Common myeloid progenitor, CD34-positive (primary cell): ENCODE measurements at regions not wholly inside any gene's neighbourhood (a gene's known extent, or its start where the extent isn't known, plus 50 kb on each side); places are given as distances from the start of the nearest gene placed in this dataset.

ENCODE experiments used
- CTCF ChIA-PET: fragments of 350-600 bp; sonication (Branson Sonifier 250); formaldehyde crosslinking; loops from one replicate; lab custom pipeline; 2021; ENCODE audit warnings: antibody characterized with exemption; lab: Charles Lee
- POLR2A ChIA-PET: fragments of 350-600 bp; sonication (Branson Sonifier 250); formaldehyde crosslinking; loops from one replicate; lab custom pipeline; 2021; ENCODE audit warnings: antibody characterized with exemption; lab: Charles Lee
- DNase-seq, 3 donors: peaks; one replicate each; pipeline versions ENCODE4 v3.0.0 to v3.0.0-alpha.2; 2013
- H3K27ac ChIP-seq, 2 experiments: 1 replicate in 1 of 2; 2 replicates in 1 of 2; pipeline ENCODE4 v1.7.0; 2013; ENCODE audit warnings: inconsistent platforms in 2 of 2, low read length in 2 of 2, mild to moderate bottlenecking in 2 of 2, low read depth in 1 of 2, moderate library complexity in 1 of 2; ENCODE audit not compliant: severe bottlenecking in 2 of 2, insufficient read depth in 1 of 2, poor library complexity in 1 of 2
- H3K27me3 ChIP-seq, 5 experiments: replicated peaks in 2 of 5; 1 replicate in 3 of 5; 2 replicates in 2 of 5; pipeline versions ENCODE4 v1.6.1 to v1.7.0; 2013; ENCODE audit warnings: low read length in 4 of 5, mild to moderate bottlenecking in 2 of 5, moderate library complexity in 2 of 5, inconsistent platforms in 1 of 5; ENCODE audit not compliant: insufficient read depth in 5 of 5, control insufficient read depth in 4 of 5
- H3K36me3 ChIP-seq, 4 experiments: 1 replicate in 2 of 4; 2 replicates in 2 of 4; pipeline versions ENCODE4 v1.6.1 to v1.7.0; 2013; ENCODE audit warnings: low read length in 3 of 4, control low read depth in 1 of 4, mild to moderate bottlenecking in 1 of 4; ENCODE audit not compliant: control insufficient read depth in 4 of 4, insufficient read depth in 4 of 4
- H3K4me1 ChIP-seq, 4 experiments: 1 replicate in 3 of 4; 2 replicates in 1 of 4; pipeline versions ENCODE4 v1.6.1 to v1.7.1; 2013; ENCODE audit warnings: low read length in 3 of 4, mild to moderate bottlenecking in 3 of 4, control low read depth in 1 of 4, inconsistent platforms in 1 of 4, moderate library complexity in 1 of 4; ENCODE audit not compliant: control insufficient read depth in 4 of 4, insufficient read depth in 4 of 4; ENCODE audit errors: control extremely low read depth in 1 of 4
- H3K4me3 ChIP-seq, 7 experiments: 1 replicate in 4 of 7; 2 replicates in 3 of 7; pipeline versions ENCODE4 v1.5.1 to v1.7.0; 2013; ENCODE audit warnings: mild to moderate bottlenecking in 7 of 7, low read length in 6 of 7, moderate library complexity in 6 of 7, inconsistent platforms in 2 of 7, low read depth in 2 of 7, control low read depth in 1 of 7; ENCODE audit not compliant: insufficient read depth in 4 of 7, control insufficient read depth in 1 of 7; ENCODE audit errors: extremely low read depth in 1 of 7
- H3K9me3 ChIP-seq, 5 experiments: 1 replicate in 4 of 5; 2 replicates in 1 of 5; pipeline versions ENCODE4 v1.6.1 to v1.7.1; 2013; ENCODE audit warnings: low read length in 4 of 5, mild to moderate bottlenecking in 2 of 5, inconsistent platforms in 1 of 5, low read depth in 1 of 5, moderate library complexity in 1 of 5; ENCODE audit not compliant: control insufficient read depth in 4 of 5, insufficient read depth in 2 of 5; ENCODE audit errors: control extremely low read depth in 1 of 5
- WGBS: methylation state at CpG from one replicate; pipeline ENCODE4 v1.1.5; 2013; ENCODE audit not compliant: insufficient coverage; 5-methylcytosine and 5-hydroxymethylcytosine counted together

GRCh38 chr18:34970106-34970505 lies 71.1 kb upstream of the MAPRE2 start:
- ChIA-PET CTCF (no interaction called here), POLR2A (no interaction called here)
- Histone ChIP-seq H3K27me3 (no peaks in the 10 kb centered on the region), H3K36me3 (no peaks in the 10 kb centered on the region), H3K4me1 (peaks cover 0 to 2% (median 0%) of the 10 kb centered on the region in 4 experiments), H3K4me3 (no peak overlapping the region), H3K27ac (no peak overlapping the region), H3K9me3 (no peaks in the 10 kb centered on the region)
- DNase-seq: no peak
- whole genome bisulfite sequencing: 72% methylated on average over 3 of the region's 3 CpGs

GRCh38 chr18:34971313-34971712 lies 69.9 kb upstream of the MAPRE2 start:
- Histone ChIP-seq H3K4me3 (no peak overlapping the region), H3K27me3 (no peaks in the 10 kb centered on the region), H3K4me1 (peaks cover 0 to 4% (median 4%) of the 10 kb centered on the region in 4 experiments), H3K36me3 (no peaks in the 10 kb centered on the region), H3K27ac (no peak overlapping the region), H3K9me3 (no peaks in the 10 kb centered on the region)
- CTCF ChIA-PET: no interaction called here
- DNase-seq: peak in 1 of 3 donors; percentile 4
- WGBS: no CpG with 5 or more reads among the region's 1 CpG
- POLR2A ChIA-PET: no interaction called here

GRCh38 chr18:34972765-34973414 lies 68.3 kb upstream of the MAPRE2 start:
- no peak overlapping the region for H3K27ac ChIP-seq
- no peak for DNase-seq
- WGBS: 100% methylated on average over 2 of the region's 2 CpGs
- H3K9me3 ChIP-seq: no peaks in the 10 kb centered on the region
- H3K4me1 ChIP-seq: peaks cover 0 to 17% (median 16%) of the 10 kb centered on the region in 4 experiments
- H3K36me3 ChIP-seq: no peaks in the 10 kb centered on the region
- ChIA-PET POLR2A (no interaction called here), CTCF (no interaction called here)
- H3K27me3 ChIP-seq: no peaks in the 10 kb centered on the region
- H3K4me3 ChIP-seq: no peak overlapping the region

GRCh38 chr18:34976123-34976522 lies 65.1 kb upstream of the MAPRE2 start:
- ChIA-PET POLR2A (no interaction called here), CTCF (interaction anchor here (0.6 kb wide), 1 partner anchor 12 kb away, joined by 3 read pairs; no protein-coding TSS in a partner anchor)

DNA sequence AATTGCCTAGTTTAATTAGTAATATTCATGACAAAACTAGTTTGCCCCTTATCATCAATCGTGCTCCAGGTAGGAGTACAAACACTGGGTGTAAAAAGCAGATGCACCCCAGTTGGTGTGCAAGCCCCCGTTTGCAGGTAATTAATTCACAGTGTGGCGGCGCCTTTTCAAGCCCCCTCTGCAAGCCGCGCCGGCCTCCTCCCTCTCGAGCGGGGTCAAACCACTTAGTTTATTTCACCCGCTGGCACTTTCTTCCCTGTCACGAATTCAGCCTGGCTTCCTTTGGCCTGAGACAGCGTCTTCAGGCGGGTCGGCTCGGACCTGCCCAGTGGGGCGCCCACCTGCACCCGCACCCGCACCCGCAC lies 64.7 kb upstream of the MAPRE2 start:
- no peaks in the 10 kb centered on the region for H3K27me3 ChIP-seq
- no peaks in the 10 kb centered on the region for H3K9me3 ChIP-seq
- peak overlapping the region; percentile 54 to 94 (median 85) for H3K4me3 ChIP-seq
- no peaks in the 10 kb centered on the region for H3K36me3 ChIP-seq
- WGBS: under 1% methylated on average over 19 of the region's 19 CpGs
- DNase-seq: no peak
- H3K27ac ChIP-seq: no peak overlapping the region
- ChIA-PET POLR2A (interaction anchor here (0.7 kb wide), 1 partner anchor 182 kb away, joined by 3 read pairs; no protein-coding TSS in a partner anchor), CTCF (interaction anchor here (0.6 kb wide), 1 partner anchor 12 kb away, joined by 3 read pairs; no protein-coding TSS in a partner anchor)
- H3K4me1 ChIP-seq: peaks cover 8 to 35% (median 31%) of the 10 kb centered on the region in 4 experiments

More at GRCh38 chr18:34976123-34976522, 65.1 kb upstream of the MAPRE2 start:
- H3K9me3 ChIP-seq: no peaks in the 10 kb centered on the region
- peaks cover 8 to 35% (median 31%) of the 10 kb centered on the region in 4 experiments for H3K4me1 ChIP-seq
- H3K36me3 ChIP-seq: no peaks in the 10 kb centered on the region
- WGBS: 81% methylated on average over 7 of the region's 10 CpGs
- H3K4me3 ChIP-seq: peak overlapping the region in 6 of 7 experiments; percentile 54 to 94 (median 84)
- H3K27me3 ChIP-seq: no peaks in the 10 kb centered on the region
- no peak overlapping the region for H3K27ac ChIP-seq
- DNase-seq: no peak

DNA sequence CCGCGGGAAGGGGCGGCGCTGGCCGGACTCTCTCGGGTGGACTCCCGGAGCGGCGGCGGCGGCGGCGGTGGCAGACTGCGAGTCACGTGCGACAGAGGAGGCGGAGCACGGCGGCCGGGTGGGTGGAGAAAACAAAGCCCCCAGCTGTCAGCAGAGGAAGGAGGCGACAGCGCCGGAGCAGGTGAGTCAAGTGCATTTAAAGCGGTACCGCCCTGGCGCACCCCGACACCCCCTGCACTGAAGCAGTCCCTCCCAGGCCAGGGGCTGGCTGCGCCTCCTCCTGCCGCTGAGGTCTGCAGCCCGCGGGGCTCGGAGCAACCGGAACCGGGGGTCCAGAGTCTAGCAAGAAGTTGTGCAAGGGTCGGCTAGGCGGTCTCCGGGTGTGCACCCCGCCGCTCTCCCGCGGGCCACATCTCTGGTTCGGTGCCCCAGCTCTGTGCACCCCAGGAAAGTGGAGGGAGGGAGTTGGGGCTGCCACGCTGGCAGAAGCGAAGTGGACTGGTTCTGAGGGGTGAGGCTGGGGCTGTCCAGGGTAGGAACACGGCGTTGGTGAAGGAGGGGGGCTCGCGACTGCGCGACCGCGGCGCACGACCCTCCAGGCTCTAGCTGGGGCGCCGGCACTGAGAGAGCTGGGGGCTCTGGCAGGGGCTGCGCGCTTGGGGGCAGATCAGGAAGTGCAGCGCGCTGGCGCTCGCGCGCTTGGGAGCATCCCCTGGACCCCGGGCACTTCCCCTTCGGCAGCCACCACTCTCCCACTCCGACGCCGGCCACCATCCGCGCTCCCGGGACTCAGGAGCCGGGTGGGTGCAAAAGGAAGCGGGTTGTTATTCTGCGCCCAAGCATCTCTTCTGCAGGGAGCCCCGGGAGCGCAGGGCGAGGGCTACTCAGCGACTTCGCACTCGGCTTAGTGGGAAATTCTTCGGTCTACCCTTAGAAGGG lies 64.0 kb upstream of the MAPRE2 start:
- DNase-seq: peak; percentile 67 to 87 (median 78)
- no peaks in the 10 kb centered on the region for H3K36me3 ChIP-seq
- CTCF ChIA-PET: no interaction called here
- H3K27ac ChIP-seq: peak overlapping the region in 1 of 2 experiments; percentile 81
- no peaks in the 10 kb centered on the region for H3K9me3 ChIP-seq
- no peaks in the 10 kb centered on the region for H3K27me3 ChIP-seq
- peak overlapping the region; percentile 54 to 94 (median 85) for H3K4me3 ChIP-seq
- POLR2A ChIA-PET: interaction anchor here (0.7 kb wide), 1 partner anchor 181 kb away, joined by 3 read pairs; no protein-coding TSS in a partner anchor
- peaks cover 8 to 35% (median 31%) of the 10 kb centered on the region in 4 experiments for H3K4me1 ChIP-seq
- under 1% methylated on average over 68 of the region's 82 CpGs for WGBS
